ENCODE measurements at regions not wholly inside any gene's neighbourhood (a gene's known extent, or its start where the extent isn't known, plus 50 kb on each side); places are given as distances from the start of the nearest gene placed in this dataset.

GRCh38 chr7:85681241-85681640 lies 494.4 kb upstream of the SEMA3D start:
- Histone ChIP-seq H3K36me3 (ENCODE audit: control insufficient read depth, insufficient read depth, low read length) (no peaks in the 10 kb centered on the region), H3K4me2 (ENCODE audit: insufficient read depth, low read length) (no peak overlapping the region), H3K27ac (ENCODE audit: extremely low read depth, low read depth, low read length) (no peak overlapping the region), H3K9ac (ENCODE audit: insufficient read depth in 1 of 2, low read depth in 2 of 2, low read length in 2 of 2) (no peak overlapping the region), H3K9me3 (replicated peaks; ENCODE audit: control insufficient read depth, insufficient read depth, low read depth, low read length) (no peaks in the 10 kb centered on the region), H3K27me3 (ENCODE audit: control insufficient read depth in 2 of 2, insufficient read depth in 2 of 2, low read length in 2 of 2) (no peaks in the 10 kb centered on the region), H3K4me1 (replicated peaks in 1 of 2; ENCODE audit: control insufficient read depth in 2 of 2, insufficient read depth in 2 of 2, low read length in 2 of 2) (no peaks in the 10 kb centered on the region), H3K9me1 (ENCODE audit: control insufficient read depth, insufficient read depth, low read length) (no peaks in the 10 kb centered on the region), H4K20me1 (replicated peaks; ENCODE audit: control insufficient read depth, insufficient read depth, low read length) (no peaks in the 10 kb centered on the region), H3K4me3 (no peak overlapping the region), H2AFZ (ENCODE audit: low read depth, low read length) (no peak overlapping the region), H3K79me2 (ENCODE audit: control insufficient read depth, insufficient read depth, low read length) (no peaks in the 10 kb centered on the region)
- DNase-seq (ENCODE audit: extremely low read depth in 1 of 4, low spot score in 3 of 4), result no peak
- no peak for FAIRE-seq
- no TSS peak for BruUV-seq (replicated peaks)
- POLR2A ChIA-PET, result no interaction called here
- CTCF ChIA-PET (ENCODE audit: low intra/inter-chr PET ratio), result no interaction called here
- intact Hi-C loops (cut with micrococcal nuclease) (no loop called here), in situ Hi-C loops (cut with MboI) (no loop called here)
- 0% methylated on average over 2 of the region's 2 CpGs for WGBS (ENCODE audit: insufficient coverage, low coverage, missing lambda C conversion rate)
- no peak for TF ChIP-seq ZNF512 (tag; IDR thresholded peaks at IDR 0.05)
- no peak for TF ChIP-seq GATAD2A (IDR thresholded peaks at IDR 0.05)
- TF ChIP-seq HNRNPK (IDR thresholded peaks at IDR 0.05; ENCODE audit: low read depth, low read length, poor library complexity, severe bottlenecking), result no peak
- no peak for TF ChIP-seq ZNF699 (CRISPR knock-in tag; IDR thresholded peaks at IDR 0.05; ENCODE audit: insufficient replicate concordance)
- TF ChIP-seq HDAC8 (tag; IDR thresholded peaks at IDR 0.05), result no peak
- TF ChIP-seq ZNF764 (CRISPR knock-in tag; IDR thresholded peaks at IDR 0.05; ENCODE audit: low read depth), result no peak
- no peak for ATAC-seq

All from K562 (cell line).